IPS-15b (cell line): ENCODE measurements at regions not wholly inside any gene's neighbourhood (a gene's known extent, or its start where the extent isn't known, plus 50 kb on each side); places are given as distances from the start of the nearest gene placed in this dataset.

ENCODE experiments used
- H3K27me3 ChIP-seq: one replicate; pipeline ENCODE4 v1.6.1; 2013; ENCODE audit warnings: low read length; ENCODE audit not compliant: control insufficient read depth, insufficient read depth
- H3K36me3 ChIP-seq: one replicate; pipeline ENCODE4 v1.6.1; 2013; ENCODE audit warnings: low read length; ENCODE audit not compliant: control insufficient read depth, insufficient read depth
- H3K4me1 ChIP-seq: one replicate; pipeline ENCODE4 v1.6.1; 2013; ENCODE audit warnings: mild to moderate bottlenecking, low read length; ENCODE audit not compliant: control insufficient read depth, insufficient read depth
- H3K4me3 ChIP-seq: one replicate; pipeline ENCODE4 v1.5.1; 2013; ENCODE audit warnings: low read depth, low read length
- H3K9ac ChIP-seq: one replicate; pipeline ENCODE4 v1.6.1; 2013; ENCODE audit warnings: low read depth, mild to moderate bottlenecking, low read length
- H3K9me3 ChIP-seq: one replicate; pipeline ENCODE4 v1.6.1; 2013; ENCODE audit warnings: mild to moderate bottlenecking, low read length; ENCODE audit not compliant: control insufficient read depth, insufficient read depth

GRCh38 chr7:124692425-124692824 is 73.2 kb downstream of the GPR37 start:
- Histone ChIP-seq H3K9ac (no peak overlapping the region), H3K36me3 (no peaks in the 10 kb centered on the region), H3K9me3 (no peaks in the 10 kb centered on the region), H3K4me3 (no peak overlapping the region), H3K4me1 (no peaks in the 10 kb centered on the region), H3K27me3 (no peaks in the 10 kb centered on the region)

DNA sequence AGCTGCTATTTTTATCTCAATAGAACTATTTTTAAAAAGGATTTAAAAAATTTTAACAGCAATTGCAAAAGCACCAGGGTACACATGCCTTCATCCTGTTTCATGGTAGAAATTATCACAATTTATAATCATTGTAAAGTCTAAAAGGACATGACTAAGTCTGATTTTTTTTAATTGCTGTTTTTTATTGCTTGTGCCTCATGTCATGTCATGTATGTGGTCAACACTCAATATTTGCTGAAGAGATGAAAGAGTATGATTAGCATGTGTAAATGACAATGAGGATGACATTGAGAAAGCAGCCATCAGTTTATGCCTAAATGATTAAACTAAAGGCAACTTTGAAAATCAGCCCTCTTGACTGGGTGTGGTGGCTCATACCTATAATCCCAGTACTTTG is 74.8 kb downstream of the GPR37 start:
- Histone ChIP-seq H3K27me3 (no peaks in the 10 kb centered on the region), H3K9ac (no peak overlapping the region), H3K9me3 (no peaks in the 10 kb centered on the region), H3K4me3 (no peak overlapping the region), H3K4me1 (no peaks in the 10 kb centered on the region), H3K36me3 (no peaks in the 10 kb centered on the region)

DNA sequence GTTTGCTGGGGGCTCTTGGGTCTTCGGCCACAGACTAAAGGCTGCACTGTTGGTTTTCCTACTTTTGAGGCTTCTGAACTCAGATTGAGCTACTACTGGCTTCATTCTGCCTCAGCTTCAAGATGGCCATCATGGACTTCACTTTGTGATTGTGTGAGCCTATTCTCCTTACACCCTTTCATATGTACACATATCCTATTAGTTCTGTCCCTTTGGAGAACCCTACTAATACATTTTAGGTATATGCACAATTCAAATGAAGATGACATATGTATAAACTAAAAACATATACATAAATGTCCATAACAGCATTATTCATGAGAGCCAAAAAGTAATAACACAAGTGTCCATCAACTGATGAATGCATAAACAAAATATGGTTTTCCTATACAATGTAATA is 75.7 kb downstream of the GPR37 start:
- Histone ChIP-seq H3K36me3 (no peaks in the 10 kb centered on the region), H3K9ac (no peak overlapping the region), H3K4me1 (no peaks in the 10 kb centered on the region), H3K4me3 (no peak overlapping the region), H3K9me3 (no peaks in the 10 kb centered on the region), H3K27me3 (no peaks in the 10 kb centered on the region)

DNA sequence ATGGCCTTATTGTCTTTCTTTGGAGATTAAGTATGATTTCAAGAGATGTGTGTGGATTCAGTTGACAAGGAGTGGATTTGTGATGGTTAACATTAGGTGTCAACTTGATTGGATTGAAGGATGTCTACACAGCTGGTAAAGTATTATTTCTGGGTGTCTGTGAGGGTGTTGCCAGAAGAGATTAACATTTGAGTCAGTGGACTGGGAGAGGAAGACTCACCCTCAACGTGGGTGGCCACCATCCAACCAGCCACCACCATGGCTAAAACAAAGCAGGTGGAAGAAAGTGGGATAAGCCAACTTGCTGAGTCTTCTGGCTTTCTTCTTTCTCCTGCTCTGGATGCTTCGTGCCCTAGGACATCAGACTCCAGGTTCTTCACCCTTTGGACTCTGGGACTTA is 76.1 kb downstream of the GPR37 start:
- no peaks in the 10 kb centered on the region for H3K27me3 ChIP-seq
- no peak overlapping the region for H3K4me3 ChIP-seq
- no peaks in the 10 kb centered on the region for H3K4me1 ChIP-seq
- H3K9ac ChIP-seq: no peak overlapping the region
- no peaks in the 10 kb centered on the region for H3K36me3 ChIP-seq
- no peaks in the 10 kb centered on the region for H3K9me3 ChIP-seq

DNA sequence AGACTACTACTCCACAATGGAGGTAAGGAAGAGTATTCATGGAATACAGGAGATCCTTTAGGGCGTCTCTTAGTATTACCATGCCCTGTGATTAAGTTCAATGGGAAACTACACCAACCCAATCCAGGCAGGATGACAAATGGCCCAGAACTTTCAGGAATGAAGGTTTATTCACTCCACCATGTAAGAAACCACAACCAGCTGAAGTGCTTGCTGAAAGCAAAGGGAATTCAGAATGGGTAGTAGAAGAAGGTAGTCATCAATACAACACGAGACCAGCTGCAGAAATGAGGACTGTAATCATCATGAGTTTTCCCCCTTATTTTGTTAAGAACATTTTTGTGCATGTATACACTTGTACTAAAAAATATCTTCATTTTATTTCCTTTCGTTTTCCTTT is 76.6 kb downstream of the GPR37 start:
- Histone ChIP-seq H3K36me3 (no peaks in the 10 kb centered on the region), H3K27me3 (no peaks in the 10 kb centered on the region), H3K9me3 (no peaks in the 10 kb centered on the region), H3K4me1 (no peaks in the 10 kb centered on the region), H3K4me3 (no peak overlapping the region), H3K9ac (no peak overlapping the region)

DNA sequence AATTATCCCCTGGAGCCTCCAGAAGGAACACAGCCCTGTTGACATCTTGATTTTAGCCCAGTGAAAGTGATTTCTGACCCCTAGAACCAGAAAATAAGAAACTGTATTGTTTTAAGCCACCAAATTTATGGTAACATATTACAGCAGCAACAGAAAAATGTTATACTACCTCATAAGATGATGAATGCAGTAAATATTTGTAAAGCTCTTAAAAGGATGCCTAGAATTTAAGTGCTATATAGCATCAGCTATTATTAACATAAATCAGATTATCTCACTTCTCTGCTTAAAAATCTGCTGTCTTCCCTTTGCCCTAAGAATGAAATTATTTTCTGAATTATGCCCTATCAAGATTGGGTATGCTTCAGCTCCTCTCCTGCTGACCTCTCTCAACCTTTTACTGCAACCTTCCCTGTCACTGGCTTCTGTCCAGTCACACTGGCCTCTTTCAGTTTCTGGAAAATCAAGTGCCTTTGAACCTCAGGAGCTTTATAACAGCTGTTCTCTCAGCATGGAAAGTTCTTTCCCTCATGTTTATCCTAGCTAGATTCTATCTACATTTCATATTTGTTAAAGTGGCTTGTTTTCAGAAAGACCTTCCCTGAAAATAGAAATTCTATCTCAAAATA is 78.9 kb downstream of the GPR37 start:
- Histone ChIP-seq H3K9me3 (no peaks in the 10 kb centered on the region), H3K36me3 (no peaks in the 10 kb centered on the region), H3K4me3 (no peak overlapping the region), H3K27me3 (no peaks in the 10 kb centered on the region), H3K9ac (no peak overlapping the region), H3K4me1 (no peaks in the 10 kb centered on the region)

DNA sequence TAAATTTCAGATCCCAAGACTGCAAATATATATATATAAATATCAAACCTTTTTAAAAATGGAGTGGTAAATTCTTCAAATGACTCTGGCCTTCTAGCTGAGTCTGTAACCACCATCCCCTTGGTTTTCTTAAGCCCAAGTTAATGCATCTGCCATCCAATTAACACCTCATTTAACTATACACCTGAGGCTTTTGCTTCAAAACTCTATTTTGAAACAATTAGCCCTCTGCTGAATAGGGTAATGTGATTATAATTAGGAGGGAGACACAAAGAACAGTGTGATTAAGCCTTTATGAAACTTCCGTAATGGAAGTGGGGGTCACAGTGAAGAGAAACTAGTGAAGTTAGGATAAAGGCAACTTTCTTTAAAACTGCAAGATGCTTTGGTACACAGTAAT is 83.6 kb downstream of the GPR37 start:
- Histone ChIP-seq H3K36me3 (no peaks in the 10 kb centered on the region), H3K27me3 (no peaks in the 10 kb centered on the region), H3K4me3 (no peak overlapping the region), H3K4me1 (peaks cover 7% of the 10 kb centered on the region), H3K9ac (no peak overlapping the region), H3K9me3 (no peaks in the 10 kb centered on the region)

DNA sequence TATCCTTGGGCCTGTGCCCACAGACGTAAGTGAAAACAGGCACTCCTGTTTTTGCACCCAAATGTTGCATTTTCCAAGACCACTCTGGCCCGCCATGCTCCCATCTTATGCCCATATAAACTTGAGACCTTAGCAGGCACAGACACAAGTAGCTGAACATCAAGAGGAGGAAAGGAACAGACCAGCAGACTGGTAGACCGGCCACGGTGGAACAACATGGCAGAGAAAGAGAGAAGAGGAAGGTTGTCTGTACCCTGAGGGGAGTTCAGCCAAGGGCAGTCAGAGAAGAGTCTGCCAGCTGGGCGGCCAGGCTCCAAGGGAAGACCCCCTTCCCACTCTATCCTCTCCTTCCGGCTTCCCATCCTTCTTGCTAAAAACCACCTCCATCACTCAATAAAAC is 85.3 kb downstream of the GPR37 start:
- Histone ChIP-seq H3K4me1 (peaks cover 7% of the 10 kb centered on the region), H3K9me3 (no peaks in the 10 kb centered on the region), H3K9ac (no peak overlapping the region), H3K4me3 (no peak overlapping the region), H3K27me3 (no peaks in the 10 kb centered on the region), H3K36me3 (no peaks in the 10 kb centered on the region)

- Histone ChIP-seq H3K9me3 (no peaks in the 10 kb centered on the region), H3K4me1 (peaks cover 7% of the 10 kb centered on the region), H3K9ac (no peak overlapping the region), H3K27me3 (no peaks in the 10 kb centered on the region), H3K4me3 (no peak overlapping the region), H3K36me3 (no peaks in the 10 kb centered on the region)
These were observed 85.9 kb downstream of the GPR37 start for GRCh38 chr7:124679586-124680225.

- Histone ChIP-seq H3K4me3 (no peak overlapping the region), H3K27me3 (no peaks in the 10 kb centered on the region), H3K36me3 (no peaks in the 10 kb centered on the region), H3K9ac (no peak overlapping the region), H3K4me1 (peaks cover 7% of the 10 kb centered on the region), H3K9me3 (no peaks in the 10 kb centered on the region)
These were observed 86.4 kb downstream of the GPR37 start for GRCh38 chr7:124679146-124679545.

GRCh38 chr7:124674451-124674850 is 91.1 kb downstream of the GPR37 start:
- Histone ChIP-seq H3K36me3 (no peaks in the 10 kb centered on the region), H3K9ac (no peak overlapping the region), H3K4me1 (peaks cover under 1% of the 10 kb centered on the region), H3K4me3 (no peak overlapping the region), H3K27me3 (no peaks in the 10 kb centered on the region), H3K9me3 (no peaks in the 10 kb centered on the region)

DNA sequence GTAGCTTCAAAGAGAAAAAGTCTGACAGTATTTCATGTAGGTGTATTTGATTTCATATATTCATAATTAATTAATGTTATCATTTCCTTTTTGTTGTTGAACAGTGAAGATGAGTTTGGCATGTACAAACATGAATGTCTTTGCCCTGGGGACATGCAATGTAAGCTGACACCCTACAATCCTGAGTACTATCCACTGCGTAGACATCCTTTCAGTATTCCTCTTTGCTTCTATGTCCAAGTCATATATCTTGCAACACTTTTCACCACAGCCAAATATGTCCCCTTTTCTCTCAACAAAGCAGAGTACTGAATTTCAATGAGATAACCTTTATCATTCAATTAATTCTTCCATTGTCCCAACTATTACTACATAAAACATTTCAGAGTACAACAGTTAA is 93.6 kb downstream of the GPR37 start:
- Histone ChIP-seq H3K9me3 (no peaks in the 10 kb centered on the region), H3K36me3 (no peaks in the 10 kb centered on the region), H3K9ac (no peak overlapping the region), H3K27me3 (no peaks in the 10 kb centered on the region), H3K4me1 (no peaks in the 10 kb centered on the region), H3K4me3 (no peak overlapping the region)
